SK-N-SH (cell line): ENCODE measurements at regions not wholly inside any gene's neighbourhood (a gene's known extent, or its start where the extent isn't known, plus 50 kb on each side); places are given as distances from the start of the nearest gene placed in this dataset.

Experiments used
- POLR2AphosphoS5 ChIP-seq: IDR thresholded peaks from 2 replicates; pipeline ENCODE4 v1.6.1; 2012; ENCODE audit warnings: low read depth, low read length
- TF ChIP-seq, protein P1 (sequence below): fragments of 200-600 bp; sonication (generic); IDR thresholded peaks from 2 replicates; pipeline ENCODE4 v1.6.1; 2017; ENCODE audit warnings: antibody characterized with exemption, mild to moderate bottlenecking, moderate library complexity
- TF ChIP-seq, protein P2 (sequence below): IDR thresholded peaks from 2 replicates; pipeline ENCODE4 v1.4.0; 2012; ENCODE audit warnings: low read depth, borderline replicate concordance
- TF ChIP-seq, protein P3 (sequence below): IDR thresholded peaks from 2 replicates; pipeline ENCODE4 v1.6.1; 2012; ENCODE audit warnings: mild to moderate bottlenecking, low read depth, low read length, moderate library complexity

DNA sequence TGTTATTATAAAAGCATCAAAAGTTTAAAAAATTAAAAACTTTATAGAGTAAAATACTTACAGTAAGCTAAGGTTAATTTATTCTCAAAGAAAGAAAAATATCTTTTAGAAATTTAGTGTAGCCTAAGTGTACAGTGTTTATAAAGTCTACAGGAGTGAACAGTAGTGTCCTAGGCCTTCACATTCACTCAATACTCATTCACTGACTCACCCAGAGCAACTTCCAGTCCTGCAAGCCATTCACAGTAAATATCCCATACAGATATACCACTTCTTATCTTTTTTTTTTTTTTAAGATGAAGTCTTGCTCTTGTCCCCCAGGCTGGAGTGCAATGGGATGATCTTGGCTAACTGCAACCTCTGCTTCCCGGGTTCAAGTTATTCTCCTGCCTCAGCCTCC lies 73.1 kb upstream of the FST start:
- no peak for TF ChIP-seq POLR2AphosphoS5
- TF ChIP-seq, protein P1, sequence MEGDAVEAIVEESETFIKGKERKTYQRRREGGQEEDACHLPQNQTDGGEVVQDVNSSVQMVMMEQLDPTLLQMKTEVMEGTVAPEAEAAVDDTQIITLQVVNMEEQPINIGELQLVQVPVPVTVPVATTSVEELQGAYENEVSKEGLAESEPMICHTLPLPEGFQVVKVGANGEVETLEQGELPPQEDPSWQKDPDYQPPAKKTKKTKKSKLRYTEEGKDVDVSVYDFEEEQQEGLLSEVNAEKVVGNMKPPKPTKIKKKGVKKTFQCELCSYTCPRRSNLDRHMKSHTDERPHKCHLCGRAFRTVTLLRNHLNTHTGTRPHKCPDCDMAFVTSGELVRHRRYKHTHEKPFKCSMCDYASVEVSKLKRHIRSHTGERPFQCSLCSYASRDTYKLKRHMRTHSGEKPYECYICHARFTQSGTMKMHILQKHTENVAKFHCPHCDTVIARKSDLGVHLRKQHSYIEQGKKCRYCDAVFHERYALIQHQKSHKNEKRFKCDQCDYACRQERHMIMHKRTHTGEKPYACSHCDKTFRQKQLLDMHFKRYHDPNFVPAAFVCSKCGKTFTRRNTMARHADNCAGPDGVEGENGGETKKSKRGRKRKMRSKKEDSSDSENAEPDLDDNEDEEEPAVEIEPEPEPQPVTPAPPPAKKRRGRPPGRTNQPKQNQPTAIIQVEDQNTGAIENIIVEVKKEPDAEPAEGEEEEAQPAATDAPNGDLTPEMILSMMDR, result no peak
- TF ChIP-seq, protein P2, sequence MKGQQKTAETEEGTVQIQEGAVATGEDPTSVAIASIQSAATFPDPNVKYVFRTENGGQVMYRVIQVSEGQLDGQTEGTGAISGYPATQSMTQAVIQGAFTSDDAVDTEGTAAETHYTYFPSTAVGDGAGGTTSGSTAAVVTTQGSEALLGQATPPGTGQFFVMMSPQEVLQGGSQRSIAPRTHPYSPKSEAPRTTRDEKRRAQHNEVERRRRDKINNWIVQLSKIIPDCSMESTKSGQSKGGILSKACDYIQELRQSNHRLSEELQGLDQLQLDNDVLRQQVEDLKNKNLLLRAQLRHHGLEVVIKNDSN, result no peak
- TF ChIP-seq, protein P3, sequence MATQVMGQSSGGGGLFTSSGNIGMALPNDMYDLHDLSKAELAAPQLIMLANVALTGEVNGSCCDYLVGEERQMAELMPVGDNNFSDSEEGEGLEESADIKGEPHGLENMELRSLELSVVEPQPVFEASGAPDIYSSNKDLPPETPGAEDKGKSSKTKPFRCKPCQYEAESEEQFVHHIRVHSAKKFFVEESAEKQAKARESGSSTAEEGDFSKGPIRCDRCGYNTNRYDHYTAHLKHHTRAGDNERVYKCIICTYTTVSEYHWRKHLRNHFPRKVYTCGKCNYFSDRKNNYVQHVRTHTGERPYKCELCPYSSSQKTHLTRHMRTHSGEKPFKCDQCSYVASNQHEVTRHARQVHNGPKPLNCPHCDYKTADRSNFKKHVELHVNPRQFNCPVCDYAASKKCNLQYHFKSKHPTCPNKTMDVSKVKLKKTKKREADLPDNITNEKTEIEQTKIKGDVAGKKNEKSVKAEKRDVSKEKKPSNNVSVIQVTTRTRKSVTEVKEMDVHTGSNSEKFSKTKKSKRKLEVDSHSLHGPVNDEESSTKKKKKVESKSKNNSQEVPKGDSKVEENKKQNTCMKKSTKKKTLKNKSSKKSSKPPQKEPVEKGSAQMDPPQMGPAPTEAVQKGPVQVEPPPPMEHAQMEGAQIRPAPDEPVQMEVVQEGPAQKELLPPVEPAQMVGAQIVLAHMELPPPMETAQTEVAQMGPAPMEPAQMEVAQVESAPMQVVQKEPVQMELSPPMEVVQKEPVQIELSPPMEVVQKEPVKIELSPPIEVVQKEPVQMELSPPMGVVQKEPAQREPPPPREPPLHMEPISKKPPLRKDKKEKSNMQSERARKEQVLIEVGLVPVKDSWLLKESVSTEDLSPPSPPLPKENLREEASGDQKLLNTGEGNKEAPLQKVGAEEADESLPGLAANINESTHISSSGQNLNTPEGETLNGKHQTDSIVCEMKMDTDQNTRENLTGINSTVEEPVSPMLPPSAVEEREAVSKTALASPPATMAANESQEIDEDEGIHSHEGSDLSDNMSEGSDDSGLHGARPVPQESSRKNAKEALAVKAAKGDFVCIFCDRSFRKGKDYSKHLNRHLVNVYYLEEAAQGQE, result no peak
